HG03066 (cell line): ENCODE measurements at regions not wholly inside any gene's neighbourhood (a gene's known extent, or its start where the extent isn't known, plus 50 kb on each side); places are given as distances from the start of the nearest gene placed in this dataset.
A peak's percentile ranks its signal among the peaks of the same experiment; 100 is the strongest.
"Not testable (repeated sequence)": the region's sequence is repeated elsewhere in the genome, so short reads cannot be mapped to it uniquely, and the experiment has no call there.

Experiments
- ATAC-seq: cut with Tn5 transposase; IDR thresholded peaks from one replicate; pipeline ENCODE4 v1.9.1; 2021; ENCODE audit warnings: low read depth; ENCODE audit not compliant: unreplicated experiment

GRCh38 chr5:40233268-40233667, 446.4 kb upstream of the PTGER4 start:
- no peak for ATAC-seq

DNA sequence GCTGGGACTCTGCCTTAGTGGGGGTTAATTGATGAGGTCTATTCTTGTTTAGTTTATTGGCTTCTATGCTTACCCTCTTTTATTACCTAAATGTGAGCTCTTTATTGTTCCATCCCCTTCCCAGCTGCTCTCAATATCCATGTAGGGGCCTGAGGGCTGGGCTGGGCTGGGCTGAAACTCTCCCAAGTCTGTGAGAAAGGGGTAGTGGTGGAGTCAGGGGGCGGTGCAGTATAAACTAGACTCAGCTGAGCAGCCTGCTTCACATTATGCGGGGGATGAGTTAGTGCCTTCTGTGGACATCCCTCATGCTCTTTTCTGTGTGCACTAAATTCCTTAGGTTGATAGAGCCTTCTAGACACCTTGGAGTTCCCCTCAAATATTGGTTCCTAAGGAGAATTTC, 451.8 kb upstream of the PTGER4 start:
- ATAC-seq = no peak

- ATAC-seq = no peak
Observed at GRCh38 chr5:40227366-40227765, 452.3 kb upstream of the PTGER4 start.

- ATAC-seq = no peak
Observed at GRCh38 chr5:40226906-40227305, 452.8 kb upstream of the PTGER4 start.

GRCh38 chr5:40225147-40225546, 454.6 kb upstream of the PTGER4 start:
- not testable (repeated sequence) for ATAC-seq

DNA sequence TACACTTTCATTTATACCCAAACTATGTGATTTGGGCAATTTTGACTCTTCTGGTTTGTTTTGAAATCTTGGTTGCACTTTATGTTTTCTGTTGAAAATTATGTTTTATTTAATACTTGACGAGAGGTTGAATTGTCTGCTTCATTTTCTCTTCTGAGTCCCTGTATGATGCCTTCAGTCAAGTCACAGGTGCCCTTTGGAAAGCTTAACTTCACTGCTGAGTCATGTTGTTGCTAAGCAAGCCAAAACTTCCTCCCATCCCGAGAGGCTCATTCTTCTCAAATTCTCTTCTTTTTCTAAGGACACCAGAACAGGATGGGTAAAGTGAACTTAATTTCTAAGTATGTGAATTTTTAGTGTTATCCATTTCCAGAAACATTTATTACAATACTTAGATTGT, 455.3 kb upstream of the PTGER4 start:
- ATAC-seq = no peak

DNA sequence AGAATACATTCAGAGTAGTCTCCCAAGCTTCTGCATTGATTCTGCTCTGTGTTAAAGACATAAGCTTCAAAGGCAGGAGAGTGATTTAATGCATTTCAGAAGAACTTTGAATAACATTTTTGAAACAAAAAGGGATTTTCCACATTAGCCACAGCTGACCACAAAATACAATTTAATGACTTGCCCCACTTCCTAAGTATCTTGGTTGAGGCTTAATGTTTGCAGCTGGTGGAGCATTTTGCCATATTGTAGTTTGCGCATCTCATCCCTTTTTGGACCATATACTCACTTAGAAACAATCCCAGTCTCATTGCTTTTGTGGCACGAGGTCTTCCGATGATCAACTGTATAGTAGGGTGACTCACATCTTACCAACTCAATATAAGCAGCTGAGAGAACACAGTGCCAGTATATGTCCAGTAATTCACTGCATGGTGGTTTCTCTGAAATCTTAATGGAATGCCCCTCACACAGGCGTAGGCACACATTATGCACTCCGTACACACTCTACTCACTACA, 455.8 kb upstream of the PTGER4 start:
- ATAC-seq = peak; percentile 43

GRCh38 chr5:40221796-40222195, 457.9 kb upstream of the PTGER4 start:
- ATAC-seq = no peak

- ATAC-seq = no peak
Observed at GRCh38 chr5:40221255-40221654, 458.5 kb upstream of the PTGER4 start.

DNA sequence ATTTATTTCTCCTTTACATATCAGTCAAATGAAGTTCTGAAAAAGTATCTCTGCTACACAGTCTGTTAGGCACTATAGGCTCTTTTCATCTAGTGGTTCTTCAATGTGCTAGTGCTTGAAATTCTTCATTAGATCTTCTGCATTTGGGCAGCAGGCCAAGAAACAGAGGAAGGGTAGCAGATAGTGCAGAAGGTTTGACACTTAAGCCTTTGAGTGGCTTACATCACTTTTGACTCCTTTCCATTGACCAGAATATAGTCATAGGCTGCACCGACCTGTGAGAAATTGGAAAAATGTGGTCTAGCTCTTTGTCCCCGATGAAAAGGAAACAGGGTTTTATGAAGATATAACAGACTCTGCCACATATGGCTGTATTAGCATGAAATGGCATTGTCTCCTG, 459.5 kb upstream of the PTGER4 start:
- ATAC-seq = no peak

DNA sequence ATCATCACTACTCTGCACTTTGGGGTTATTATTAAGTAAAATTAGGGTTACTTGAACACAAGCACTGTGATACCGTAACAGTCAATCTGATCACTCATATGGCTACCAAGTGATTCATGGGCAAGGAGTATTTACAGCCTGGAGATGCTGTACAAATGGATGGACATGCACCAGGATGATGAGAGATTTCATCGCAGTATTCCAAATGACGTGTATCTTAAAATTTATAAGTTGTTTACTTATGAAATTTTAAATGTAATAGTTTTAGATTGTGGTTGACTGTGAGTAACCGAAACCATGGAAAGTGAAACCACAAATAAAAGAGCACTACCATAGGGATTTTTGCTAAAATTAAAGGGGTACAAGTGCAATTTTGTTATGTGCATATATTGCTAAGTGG, 462.2 kb upstream of the PTGER4 start:
- no peak for ATAC-seq

GRCh38 chr5:40210694-40211093, 469.0 kb upstream of the PTGER4 start:
- no peak for ATAC-seq

DNA sequence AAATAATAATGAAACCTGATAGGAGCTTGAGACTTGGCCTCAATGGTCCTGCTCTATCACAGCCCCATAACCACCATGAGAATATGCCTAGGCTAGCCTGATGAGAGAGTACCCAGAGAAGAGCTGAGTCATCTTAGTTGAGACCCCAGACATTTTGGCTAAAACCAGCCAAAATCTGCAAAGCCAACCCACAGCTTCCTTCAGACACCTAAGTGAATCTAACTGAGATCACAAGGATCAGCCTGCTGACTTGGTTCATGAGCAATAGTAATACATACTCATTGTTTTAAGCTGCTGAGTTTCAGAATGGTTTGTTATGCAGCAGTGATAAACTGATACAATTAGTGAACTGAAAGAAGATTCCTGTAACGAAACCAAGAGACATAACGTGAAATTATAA, 473.7 kb upstream of the PTGER4 start:
- ATAC-seq = no peak

- no peak for ATAC-seq
Observed at GRCh38 chr5:40204144-40204543, 475.6 kb upstream of the PTGER4 start.

DNA sequence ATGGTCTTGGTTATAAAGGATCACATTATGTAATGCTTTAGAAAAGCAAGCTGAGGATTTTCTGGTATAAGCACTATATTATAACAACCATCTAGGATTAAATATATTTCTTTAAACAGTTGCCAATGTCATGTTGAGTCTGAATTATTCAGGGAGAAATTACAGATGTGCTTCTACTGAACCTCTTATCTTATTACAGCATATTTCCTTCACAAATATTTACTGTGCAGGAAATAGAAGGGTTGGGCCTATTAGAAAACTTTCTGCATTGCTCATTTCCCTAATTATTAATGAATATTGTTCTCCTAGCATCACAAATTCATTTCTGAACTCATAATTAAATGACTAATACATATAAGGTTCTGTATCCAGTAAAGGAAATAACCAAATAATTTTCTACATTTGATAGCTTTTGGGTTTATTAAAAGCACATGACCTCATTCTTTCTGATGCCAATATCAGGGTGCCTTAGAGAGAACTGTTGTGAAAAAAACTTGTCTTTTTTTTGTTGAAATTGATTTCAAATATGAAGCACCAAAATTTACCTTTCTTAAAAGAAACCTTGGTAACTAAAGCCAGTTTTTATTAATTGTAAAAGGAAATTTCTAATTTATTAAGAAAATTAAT, 476.8 kb upstream of the PTGER4 start:
- ATAC-seq = no peak

GRCh38 chr5:40198736-40199135, 481.0 kb upstream of the PTGER4 start:
- ATAC-seq = no peak

DNA sequence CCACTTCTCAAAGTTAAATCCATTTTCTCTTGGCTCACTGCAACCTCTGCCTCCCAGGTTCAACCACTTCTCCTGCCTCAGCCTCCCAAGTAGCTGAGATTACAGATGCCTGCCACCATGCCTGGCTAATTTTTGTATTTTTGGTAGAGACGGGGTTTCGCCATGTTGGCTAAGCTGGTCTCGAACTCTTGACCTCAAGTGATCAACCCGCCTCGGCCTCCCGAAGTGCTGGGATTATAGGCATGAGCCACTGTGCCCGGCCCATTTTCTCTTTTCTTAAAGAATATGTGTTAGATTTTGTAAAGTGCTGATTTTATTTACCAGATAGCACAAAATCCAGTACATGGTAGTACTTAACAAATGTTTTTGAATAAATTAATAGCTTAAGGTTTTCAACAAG, 484.1 kb upstream of the PTGER4 start:
- ATAC-seq = not testable (repeated sequence)

GRCh38 chr5:40191150-40191549, 488.6 kb upstream of the PTGER4 start:
- ATAC-seq = no peak

DNA sequence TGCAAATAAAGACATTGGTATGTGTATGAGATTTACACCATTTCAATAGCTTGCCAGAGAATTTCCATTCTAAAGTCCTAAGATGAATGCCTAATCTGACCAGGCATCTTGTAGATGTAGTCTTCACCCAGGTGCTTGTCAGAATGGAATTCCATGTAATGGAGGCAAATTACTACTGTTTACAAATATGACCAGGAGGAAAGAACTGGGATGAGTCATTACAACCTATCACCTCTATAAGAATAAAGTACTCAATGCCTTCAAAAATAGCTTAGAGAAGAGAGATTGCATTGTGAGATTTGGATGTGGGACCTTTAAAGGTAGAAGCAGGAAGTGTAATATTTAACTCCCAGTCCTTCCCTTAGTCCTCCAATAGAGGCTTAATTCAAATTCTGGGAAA, 507.0 kb upstream of the PTGER4 start:
- no peak for ATAC-seq

GRCh38 chr5:40171971-40172370, 507.7 kb upstream of the PTGER4 start:
- no peak for ATAC-seq

- no peak for ATAC-seq
Observed at GRCh38 chr5:40167283-40167682, 512.4 kb upstream of the PTGER4 start.

DNA sequence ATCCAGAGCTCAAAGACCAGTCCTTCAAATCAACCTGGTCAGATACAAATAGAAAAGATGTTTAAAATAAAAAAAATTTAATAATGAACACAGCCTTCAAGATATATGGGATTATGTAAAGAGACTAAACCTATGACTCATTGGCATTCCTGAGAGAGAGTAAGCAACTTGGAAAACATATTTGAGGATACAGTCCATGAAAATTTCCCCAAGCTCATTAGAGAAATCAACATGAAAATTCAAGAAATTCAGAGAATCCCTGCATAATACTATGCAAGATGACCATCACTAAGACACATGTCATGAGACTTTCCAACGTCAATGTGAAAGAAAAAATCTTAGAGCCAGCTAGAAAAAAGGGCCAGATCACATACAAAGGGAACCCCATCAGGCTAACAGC, 512.9 kb upstream of the PTGER4 start:
- no peak for ATAC-seq
